GM19324 (cell line): ENCODE measurements at regions not wholly inside any gene's neighbourhood (a gene's known extent, or its start where the extent isn't known, plus 50 kb on each side); places are given as distances from the start of the nearest gene placed in this dataset.

ENCODE experiments used
- ATAC-seq: cut with Tn5 transposase; IDR thresholded peaks from one replicate; pipeline ENCODE4 v1.9.1; 2021; ENCODE audit warnings: mild to moderate bottlenecking, moderate library complexity; ENCODE audit not compliant: unreplicated experiment, low FRiP score

GRCh38 chr2:16039823-16040222 lies 99.5 kb downstream of the MYCN start:
- ATAC-seq, result no peak

- ATAC-seq, result no peak
Observed at GRCh38 chr2:16039055-16039454, 98.7 kb downstream of the MYCN start.

GRCh38 chr2:16038621-16039020 lies 98.3 kb downstream of the MYCN start:
- no peak for ATAC-seq

- ATAC-seq, result no peak
Observed at GRCh38 chr2:16037808-16038457, 97.6 kb downstream of the MYCN start.

DNA sequence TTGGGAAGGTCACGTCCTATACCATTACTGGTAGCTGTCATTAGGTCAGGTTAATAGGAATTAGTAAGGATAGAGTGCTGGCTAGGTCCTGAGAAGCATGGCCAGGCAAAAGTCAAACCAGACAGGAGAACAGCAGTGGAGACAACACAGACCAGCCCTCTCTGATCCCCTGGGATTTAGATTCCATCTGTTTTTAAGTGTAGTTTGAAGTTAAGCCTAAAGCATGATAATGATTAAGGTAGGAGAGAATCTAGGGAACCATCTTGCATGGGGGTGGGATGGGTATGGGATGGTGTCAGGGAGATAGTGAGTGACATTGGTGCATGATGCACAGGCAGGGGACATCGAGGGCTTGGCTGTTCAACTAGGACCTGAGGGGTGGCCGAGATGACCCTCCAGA lies 96.6 kb downstream of the MYCN start:
- ATAC-seq, result no peak

DNA sequence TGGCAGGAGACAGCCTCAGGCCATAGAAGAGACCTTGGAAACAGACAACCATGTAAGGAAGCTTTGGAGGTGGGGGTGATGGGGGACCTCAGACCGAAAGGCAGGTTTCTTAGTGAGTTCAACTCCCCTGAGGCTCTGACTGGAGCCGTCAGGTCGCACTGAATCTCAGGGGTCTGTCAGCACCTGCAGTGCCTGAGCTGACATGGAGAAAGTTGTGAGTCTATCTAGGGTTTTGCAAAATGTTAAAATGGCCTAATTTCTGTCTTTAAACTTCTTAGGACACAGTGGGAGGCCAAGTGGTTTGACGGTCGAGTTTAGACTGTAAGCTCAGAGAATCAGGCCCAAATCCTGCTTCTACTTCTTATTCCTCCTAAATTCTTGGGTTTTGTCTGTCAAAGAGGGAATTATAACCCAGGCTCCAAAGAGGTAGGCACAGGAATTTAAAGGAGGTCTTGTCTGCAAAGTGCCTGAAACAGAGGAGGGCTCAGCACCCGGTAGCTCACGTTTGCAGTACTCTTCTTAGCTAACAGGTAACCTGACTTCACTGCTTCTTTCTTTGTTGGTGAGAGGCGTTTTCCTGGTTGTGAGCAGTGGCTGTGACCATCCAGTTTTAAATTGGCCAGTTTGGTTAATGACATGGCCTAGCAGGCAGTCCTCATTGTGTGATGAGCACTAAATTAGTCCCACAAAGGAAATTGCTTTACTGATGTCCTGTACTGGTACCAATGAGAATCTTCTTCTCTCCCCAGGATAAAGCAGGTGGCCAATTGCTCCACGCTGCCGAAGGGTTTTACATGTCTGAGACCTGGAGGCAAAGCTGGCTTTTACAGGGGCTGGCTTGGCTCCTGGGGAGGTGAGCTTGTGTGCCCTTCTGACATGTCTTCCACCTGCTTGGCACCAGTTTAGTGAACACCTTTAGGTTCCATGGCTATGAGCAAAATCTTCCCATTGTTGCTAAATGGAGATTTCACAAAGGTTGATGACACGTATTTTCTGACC lies 95.7 kb downstream of the MYCN start:
- no peak for ATAC-seq

GRCh38 chr2:16034975-16035746 lies 94.8 kb downstream of the MYCN start:
- no peak for ATAC-seq

DNA sequence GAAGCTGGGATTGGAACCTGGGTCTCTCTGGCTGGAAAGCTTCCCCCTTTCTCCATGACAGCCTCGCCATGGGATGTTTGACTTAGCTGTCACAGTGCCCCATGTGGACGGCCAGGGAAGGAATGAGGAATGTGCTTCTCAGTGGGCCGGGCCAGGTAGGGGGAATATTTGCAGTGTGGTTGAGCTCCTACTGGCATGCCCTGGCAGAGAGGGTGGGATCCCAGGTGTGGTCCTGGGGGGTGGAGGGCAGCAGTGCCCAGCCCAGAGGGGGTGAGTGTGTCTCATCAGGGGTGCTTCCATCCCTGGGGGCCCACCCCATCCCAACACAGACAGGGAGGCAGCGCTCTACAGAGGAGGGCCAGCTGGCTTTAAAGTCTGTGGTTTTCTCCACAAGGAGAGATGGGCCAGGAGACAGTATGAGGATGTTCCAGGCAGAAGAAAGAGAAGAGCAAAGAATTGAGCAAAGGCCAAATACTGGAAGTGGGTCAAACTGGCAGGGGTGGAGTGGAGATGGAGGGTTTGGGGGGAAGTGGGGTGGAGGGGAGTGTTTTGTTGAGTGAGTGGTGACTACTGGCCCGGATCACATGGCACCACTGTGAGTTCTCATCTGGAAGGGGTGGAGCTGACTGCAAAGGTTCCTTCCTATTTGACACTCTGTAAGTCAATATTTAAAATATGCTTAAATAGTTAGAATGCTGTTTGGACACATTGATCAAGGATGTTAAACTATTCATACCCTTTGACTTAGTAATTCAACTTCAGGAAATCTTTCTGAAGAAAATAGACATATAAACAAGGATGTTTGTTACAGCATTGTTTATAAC lies 94.0 kb downstream of the MYCN start:
- no peak for ATAC-seq

DNA sequence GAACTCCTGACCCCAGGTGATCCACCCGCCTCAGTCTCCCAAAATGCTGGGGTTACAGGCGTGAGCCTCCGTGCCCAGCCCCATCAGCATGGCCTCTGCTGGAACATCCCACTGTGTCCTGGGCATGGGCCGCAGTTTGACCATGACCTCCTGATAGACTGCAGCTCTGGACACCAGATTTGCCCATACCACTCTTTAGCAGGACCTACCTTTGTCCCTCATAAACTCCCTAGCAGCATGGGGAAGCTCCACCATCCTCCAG lies 92.6 kb downstream of the MYCN start:
- no peak for ATAC-seq

DNA sequence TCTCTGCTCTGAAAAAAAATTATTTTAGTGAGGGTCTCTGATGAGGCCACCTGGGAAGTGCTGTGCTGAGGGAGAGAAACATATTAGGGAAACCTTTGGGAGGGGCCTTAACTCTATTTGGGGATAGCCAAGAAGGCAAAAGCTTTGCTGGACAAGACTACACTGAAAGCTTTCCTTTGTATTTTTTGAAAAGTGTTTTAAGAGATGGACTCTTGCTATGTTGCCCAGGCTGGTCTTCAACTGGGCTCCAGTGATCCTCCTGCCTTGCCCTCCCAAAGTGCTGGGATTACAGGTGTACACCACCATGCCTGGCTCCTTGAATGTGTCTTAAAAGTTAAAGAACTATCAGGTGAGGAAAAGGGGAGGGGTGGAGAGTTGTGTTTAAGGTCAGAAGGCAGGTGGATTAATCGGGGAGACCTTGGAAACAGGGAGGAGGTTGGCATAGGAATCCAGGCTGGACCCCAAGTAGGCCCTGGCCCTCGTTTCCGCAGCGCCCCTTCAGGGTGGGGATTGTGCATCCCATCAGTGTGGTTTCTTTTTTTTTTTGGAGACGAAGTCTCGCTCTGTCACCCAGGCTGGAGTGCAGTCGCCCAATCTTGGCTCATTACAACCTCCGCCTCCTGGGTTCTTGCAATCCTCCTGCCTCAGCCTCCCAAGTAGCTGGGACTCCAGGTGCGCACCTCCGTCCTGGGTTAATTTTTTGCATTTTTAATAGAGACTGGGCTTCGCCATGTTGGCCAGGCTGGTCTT lies 92.1 kb downstream of the MYCN start:
- ATAC-seq, result no peak

- ATAC-seq, result no peak
Observed at GRCh38 chr2:16031848-16032159, 91.5 kb downstream of the MYCN start.

GRCh38 chr2:16031058-16031847 lies 90.9 kb downstream of the MYCN start:
- ATAC-seq, result no peak

- ATAC-seq, result no peak
Observed at GRCh38 chr2:16030206-16031057, 90.1 kb downstream of the MYCN start.

- no peak for ATAC-seq
Observed at GRCh38 chr2:16028644-16029043, 88.3 kb downstream of the MYCN start.

DNA sequence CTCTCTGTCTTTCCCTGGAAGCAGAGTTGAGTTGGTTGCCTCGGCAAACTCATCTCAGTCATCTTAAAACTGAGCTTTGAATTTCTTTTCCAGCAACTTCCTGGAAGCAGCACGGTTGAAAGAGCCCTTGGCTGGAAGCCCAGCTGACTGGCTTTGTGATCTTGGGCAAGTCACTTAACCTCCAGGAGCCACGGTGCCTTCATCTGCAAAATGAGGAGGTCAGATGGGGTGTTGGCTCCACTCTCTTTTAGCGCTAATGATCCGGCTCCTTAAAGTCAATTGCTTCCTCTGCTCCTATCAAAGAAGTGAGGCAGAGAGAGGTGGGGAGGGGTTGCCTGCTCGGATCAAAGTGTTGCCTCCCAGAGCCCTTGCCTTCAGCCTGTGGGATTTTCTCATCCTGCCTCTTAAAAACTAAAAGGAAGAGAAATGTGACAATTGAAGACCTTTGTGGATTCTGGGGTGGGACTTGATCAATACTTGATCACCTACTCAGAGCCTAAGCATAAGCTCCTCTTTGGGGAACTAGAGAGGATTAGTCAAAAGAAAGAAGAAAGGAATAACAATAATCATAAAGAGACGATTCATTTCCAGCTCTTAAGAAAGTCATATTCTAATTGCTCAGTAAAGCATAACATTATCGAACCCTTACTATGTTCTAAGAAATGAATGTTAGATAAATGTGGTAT lies 86.6 kb downstream of the MYCN start:
- no peak for ATAC-seq

DNA sequence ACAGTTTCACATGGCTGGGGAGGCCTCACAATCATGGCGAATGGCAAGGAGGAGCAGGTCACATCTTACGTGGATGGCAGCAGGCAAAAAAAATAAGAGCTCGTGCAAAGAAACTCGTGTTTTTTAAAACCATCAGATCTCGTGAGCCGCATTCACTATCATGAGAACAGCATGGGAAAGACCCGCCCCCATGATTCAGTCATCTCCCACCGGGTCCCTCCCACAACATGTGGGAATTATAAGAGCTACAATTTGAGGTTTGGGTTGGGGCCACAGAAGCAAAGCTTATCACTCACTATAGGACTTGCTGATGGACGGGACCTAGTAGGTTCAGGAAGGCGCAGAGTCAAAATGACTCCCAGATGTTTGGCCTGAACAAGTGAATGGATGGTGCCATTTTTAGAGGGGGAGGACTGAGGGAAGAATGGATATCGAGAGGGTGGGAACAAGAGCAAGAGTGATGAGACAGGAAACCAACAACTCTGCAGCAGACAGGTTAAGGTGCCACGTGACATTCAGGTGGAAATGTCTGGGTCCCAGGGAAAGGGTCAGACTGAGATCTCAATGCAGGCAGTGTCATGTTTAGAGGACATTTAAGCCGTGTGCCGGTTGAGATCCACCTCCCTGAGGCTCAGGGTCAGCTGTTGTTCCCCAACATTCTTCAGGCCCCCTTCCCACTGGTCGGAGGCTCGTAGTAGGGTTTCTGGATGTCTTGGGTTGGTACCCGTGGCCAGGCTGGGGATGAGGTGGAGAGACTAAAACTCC lies 85.7 kb downstream of the MYCN start:
- no peak for ATAC-seq
